Esophagus (tissue), 2 donors: ENCODE measurements at regions not wholly inside any gene's neighbourhood (a gene's known extent, or its start where the extent isn't known, plus 50 kb on each side); places are given as distances from the start of the nearest gene placed in this dataset.

ENCODE experiments used
- H3K27ac ChIP-seq, 2 donors: one replicate each; pipeline ENCODE4 v1.5.1; 2013; ENCODE audit warnings: low read depth in 2 of 2, mild to moderate bottlenecking in 2 of 2, inconsistent platforms in 1 of 2, low read length in 1 of 2, moderate library complexity in 1 of 2
- H3K27me3 ChIP-seq, 2 donors: one replicate each; pipeline ENCODE4 v1.6.1; 2013; ENCODE audit warnings: low read length in 2 of 2, control low read depth in 1 of 2, mild to moderate bottlenecking in 1 of 2; ENCODE audit not compliant: insufficient read depth in 2 of 2, control insufficient read depth in 1 of 2
- H3K36me3 ChIP-seq, 2 donors: one replicate each; pipeline ENCODE4 v1.6.1; 2013; ENCODE audit warnings: low read length in 1 of 2; ENCODE audit not compliant: control insufficient read depth in 2 of 2, insufficient read depth in 2 of 2
- H3K4me1 ChIP-seq, 2 donors: one replicate each; pipeline ENCODE4 v1.6.1; 2013; ENCODE audit warnings: low read length in 1 of 2; ENCODE audit not compliant: control insufficient read depth in 2 of 2, insufficient read depth in 2 of 2
- H3K4me3 ChIP-seq, 2 donors: one replicate each; pipeline ENCODE4 v1.5.1; 2013; ENCODE audit warnings: low read length in 2 of 2, mild to moderate bottlenecking in 2 of 2, low read depth in 1 of 2, moderate library complexity in 1 of 2
- H3K9me3 ChIP-seq, 2 donors: one replicate each; pipeline ENCODE4 v1.6.1; 2013; ENCODE audit warnings: mild to moderate bottlenecking in 2 of 2, low read depth in 1 of 2, low read length in 1 of 2, moderate library complexity in 1 of 2; ENCODE audit not compliant: control insufficient read depth in 2 of 2, insufficient read depth in 1 of 2
- WGBS, 2 donors: extraction: QIAGEN DNeasy Blood & Tissue Kit; methylation state at CpG; one replicate each; pipeline ENCODE4 v1.1.7; 2013; 5-methylcytosine and 5-hydroxymethylcytosine counted together
- donor health status: healthy with polysubstance abuse.
- donor health status: Bipolar disorder and iron deficiency.

DNA sequence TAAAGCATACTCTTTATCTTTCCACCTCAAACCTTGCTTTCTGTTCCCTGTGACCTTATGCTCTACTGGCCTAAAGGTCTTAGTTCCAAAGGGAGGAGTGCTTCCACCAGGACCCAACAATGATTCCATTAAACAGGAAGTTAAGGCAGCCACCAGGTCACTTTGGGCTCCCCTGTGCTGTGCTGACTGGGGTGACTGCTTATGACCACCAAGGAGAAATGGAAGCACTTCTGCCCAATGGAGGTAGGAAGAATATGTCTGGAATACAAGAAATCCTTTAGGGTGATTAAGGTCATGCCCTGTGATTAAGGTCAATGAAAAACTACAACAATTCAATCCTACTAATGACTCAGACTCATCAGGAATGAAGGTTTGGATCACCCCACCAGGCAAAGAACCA lies 233.8 kb upstream of the CDH11 start:
- Histone ChIP-seq H3K9me3 (peaks cover 0 to 1% of the 10 kb centered on the region in 2 donors), H3K4me1 (no peaks in the 10 kb centered on the region), H3K36me3 (no peaks in the 10 kb centered on the region), H3K27me3 (no peaks in the 10 kb centered on the region), H3K4me3 (no peak overlapping the region), H3K27ac (no peak overlapping the region)

DNA sequence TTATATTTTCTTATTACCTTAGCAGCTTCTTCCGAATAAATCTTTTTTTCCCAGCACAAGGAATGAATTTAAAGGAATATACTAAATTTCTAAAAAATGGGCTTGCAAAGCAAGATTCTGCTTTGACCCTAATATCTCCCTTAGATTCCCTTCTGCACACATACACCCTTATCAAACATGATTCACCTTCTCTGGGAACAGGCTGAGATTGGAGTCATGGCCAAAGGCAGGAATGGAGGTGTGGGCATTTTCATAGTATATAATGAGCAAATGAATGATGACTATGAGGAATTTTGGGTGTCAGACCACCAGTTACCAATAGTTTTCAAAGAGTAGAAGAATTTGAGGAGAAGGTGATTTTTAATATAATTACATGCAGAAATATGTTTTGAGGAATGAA lies 231.3 kb upstream of the CDH11 start:
- Histone ChIP-seq H3K9me3 (peaks cover 0 to 1% of the 10 kb centered on the region in 2 donors), H3K27me3 (no peaks in the 10 kb centered on the region), H3K27ac (no peak overlapping the region), H3K4me1 (no peaks in the 10 kb centered on the region), H3K4me3 (no peak overlapping the region), H3K36me3 (no peaks in the 10 kb centered on the region)
- WGBS, 2 donors: 81 to 87% methylated on average over 1 of the region's 1 CpG

- WGBS, 2 donors: 71 to 72% methylated on average over 7 of the region's 7 CpGs
- no peak overlapping the region for H3K4me3 ChIP-seq
- H3K4me1 ChIP-seq: no peaks in the 10 kb centered on the region
- no peaks in the 10 kb centered on the region for H3K36me3 ChIP-seq
- H3K27me3 ChIP-seq: no peaks in the 10 kb centered on the region
- no peaks in the 10 kb centered on the region for H3K9me3 ChIP-seq
- no peak overlapping the region for H3K27ac ChIP-seq
Measured at GRCh38 chr16:65349626-65350025, 227.8 kb upstream of the CDH11 start.

DNA sequence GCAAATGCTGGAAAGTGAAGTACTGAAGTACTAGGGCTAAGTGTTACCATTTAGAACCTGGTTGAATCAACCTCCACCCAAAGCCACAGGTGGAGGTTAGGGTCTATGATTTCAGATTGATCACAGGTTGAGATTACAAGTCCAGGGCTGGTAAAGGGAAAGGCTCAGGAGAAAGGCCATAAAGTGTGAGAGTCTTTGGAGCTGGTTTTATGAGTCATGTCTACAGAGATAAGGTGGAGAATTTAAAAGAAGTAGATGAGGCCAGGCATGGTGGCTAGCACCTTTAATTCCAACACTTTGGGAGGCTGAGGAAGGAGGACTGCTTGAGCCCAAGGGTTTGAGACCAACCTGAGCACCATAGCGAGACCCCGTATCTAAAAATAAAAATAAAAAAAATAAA lies 221.7 kb upstream of the CDH11 start:
- no peaks in the 10 kb centered on the region for H3K36me3 ChIP-seq
- no peak overlapping the region for H3K4me3 ChIP-seq
- H3K27ac ChIP-seq: no peak overlapping the region
- 94 to 95% methylated on average over 2 of the region's 2 CpGs for WGBS, 2 donors
- H3K4me1 ChIP-seq: no peaks in the 10 kb centered on the region
- H3K27me3 ChIP-seq: no peaks in the 10 kb centered on the region
- H3K9me3 ChIP-seq: no peaks in the 10 kb centered on the region

DNA sequence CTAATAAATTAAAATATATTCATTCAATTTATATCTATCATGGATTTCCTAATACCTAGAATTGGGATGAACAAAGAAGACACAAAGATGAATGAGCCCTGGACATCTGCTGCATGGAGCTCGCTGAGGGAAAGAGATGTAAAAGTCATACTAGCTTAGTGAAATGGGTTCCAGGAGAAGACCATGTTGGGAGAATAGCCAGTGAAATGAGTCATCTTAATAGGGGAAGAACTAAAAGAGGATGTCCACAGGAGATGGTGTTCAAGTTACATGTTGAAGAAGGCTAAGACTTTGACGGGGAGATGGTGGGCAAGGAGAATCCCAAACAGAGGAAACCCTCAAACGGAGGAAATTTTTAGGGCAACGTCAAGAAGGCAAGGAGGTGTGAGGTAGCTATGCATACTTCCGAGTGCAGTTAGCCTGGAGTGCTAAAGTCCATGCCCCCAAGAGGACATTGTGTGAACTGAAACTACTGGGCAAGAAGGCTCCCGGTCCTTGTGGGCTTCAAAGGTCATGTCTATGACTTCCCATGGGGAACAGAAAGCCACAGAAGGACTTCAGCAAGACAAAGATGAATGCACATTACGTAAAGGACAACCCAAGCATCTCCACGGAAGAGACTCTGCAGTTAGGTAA lies 220.5 kb upstream of the CDH11 start:
- H3K4me1 ChIP-seq: no peaks in the 10 kb centered on the region
- H3K4me3 ChIP-seq: no peak overlapping the region

GRCh38 chr16:65339062-65339461 lies 217.2 kb upstream of the CDH11 start:
- WGBS, 2 donors: 29 to 46% methylated on average over 2 of the region's 2 CpGs
- H3K4me1 ChIP-seq: no peaks in the 10 kb centered on the region
- no peak overlapping the region for H3K4me3 ChIP-seq
- H3K27me3 ChIP-seq: no peaks in the 10 kb centered on the region
- no peaks in the 10 kb centered on the region for H3K9me3 ChIP-seq
- no peaks in the 10 kb centered on the region for H3K36me3 ChIP-seq
- no peak overlapping the region for H3K27ac ChIP-seq

More for the DNA sequence above, 220.5 kb upstream of the CDH11 start:
- H3K27ac ChIP-seq: no peak overlapping the region
- H3K36me3 ChIP-seq: no peaks in the 10 kb centered on the region
- WGBS, 2 donors: 82% methylated on average over 8 of the region's 8 CpGs
- H3K9me3 ChIP-seq: no peaks in the 10 kb centered on the region
- no peaks in the 10 kb centered on the region for H3K27me3 ChIP-seq

DNA sequence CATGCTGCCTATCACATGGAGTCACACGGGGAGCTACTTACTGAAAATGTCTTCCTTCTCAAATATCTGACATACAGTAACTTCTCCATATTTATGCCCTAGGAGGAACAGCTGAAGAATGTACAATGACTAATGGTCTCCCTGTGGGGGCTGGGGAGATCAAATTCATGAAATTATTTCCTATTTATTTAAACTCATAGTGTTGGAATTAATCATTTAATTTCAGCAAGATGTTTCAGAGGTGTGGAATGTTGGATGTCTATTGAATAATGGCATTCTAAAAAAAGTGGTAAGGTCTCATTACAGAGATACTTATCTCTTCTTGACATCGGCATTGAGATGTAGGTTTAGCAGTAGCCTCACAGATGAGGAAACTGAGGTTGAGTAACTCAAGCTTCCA lies 214.3 kb upstream of the CDH11 start:
- H3K36me3 ChIP-seq: no peaks in the 10 kb centered on the region
- H3K4me3 ChIP-seq: no peak overlapping the region
- H3K9me3 ChIP-seq: no peaks in the 10 kb centered on the region
- H3K27me3 ChIP-seq: no peaks in the 10 kb centered on the region
- no peak overlapping the region for H3K27ac ChIP-seq
- WGBS, 2 donors: 80% methylated on average over 2 of the region's 2 CpGs
- no peaks in the 10 kb centered on the region for H3K4me1 ChIP-seq

DNA sequence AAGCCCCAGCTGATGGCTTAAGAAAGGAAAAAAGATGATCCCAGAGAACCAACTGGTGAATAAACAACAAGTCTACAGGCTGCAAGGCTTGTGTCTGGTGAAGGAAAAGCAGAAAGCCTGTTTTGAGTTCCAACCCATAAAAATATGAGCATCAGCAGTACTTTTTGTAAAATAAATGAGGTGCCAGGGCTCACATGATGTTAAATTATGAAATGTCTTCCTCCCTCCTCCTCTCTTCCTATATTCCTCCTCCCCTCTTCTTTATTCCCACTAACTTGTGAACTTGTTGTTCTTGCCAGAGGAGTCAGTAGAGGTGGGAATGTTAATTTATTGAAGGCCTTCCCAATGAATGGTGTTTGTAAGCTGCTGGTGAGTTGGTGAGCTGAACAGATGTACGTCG lies 212.2 kb upstream of the CDH11 start:
- 84 to 97% methylated on average over 2 of the region's 2 CpGs for WGBS, 2 donors
- Histone ChIP-seq H3K4me1 (no peaks in the 10 kb centered on the region), H3K36me3 (no peaks in the 10 kb centered on the region), H3K9me3 (no peaks in the 10 kb centered on the region), H3K27ac (no peak overlapping the region), H3K27me3 (no peaks in the 10 kb centered on the region), H3K4me3 (no peak overlapping the region)

DNA sequence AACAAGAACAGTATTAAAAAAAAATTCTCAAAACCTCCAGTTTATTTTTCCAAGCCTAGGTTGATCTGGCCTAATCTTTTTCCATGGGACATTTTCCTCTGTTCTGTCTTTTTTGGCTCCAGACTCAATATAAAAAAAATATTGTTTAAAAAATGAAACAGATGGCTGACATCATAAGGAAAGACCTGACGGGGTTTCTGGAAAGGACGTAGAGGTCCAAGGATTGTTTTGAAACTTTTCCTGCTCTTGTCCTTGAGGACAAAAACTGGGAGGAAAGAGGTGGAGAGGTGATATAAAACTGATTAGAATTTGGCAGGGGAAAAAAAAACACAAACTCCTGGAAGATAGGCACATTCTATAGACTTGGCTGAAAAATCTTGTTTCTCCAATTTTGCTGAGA lies 211.4 kb upstream of the CDH11 start:
- no peaks in the 10 kb centered on the region for H3K27me3 ChIP-seq
- WGBS, 2 donors: 58 to 59% methylated on average over 2 of the region's 2 CpGs
- H3K4me1 ChIP-seq: no peaks in the 10 kb centered on the region
- H3K27ac ChIP-seq: no peak overlapping the region
- no peak overlapping the region for H3K4me3 ChIP-seq
- no peaks in the 10 kb centered on the region for H3K36me3 ChIP-seq
- no peaks in the 10 kb centered on the region for H3K9me3 ChIP-seq

DNA sequence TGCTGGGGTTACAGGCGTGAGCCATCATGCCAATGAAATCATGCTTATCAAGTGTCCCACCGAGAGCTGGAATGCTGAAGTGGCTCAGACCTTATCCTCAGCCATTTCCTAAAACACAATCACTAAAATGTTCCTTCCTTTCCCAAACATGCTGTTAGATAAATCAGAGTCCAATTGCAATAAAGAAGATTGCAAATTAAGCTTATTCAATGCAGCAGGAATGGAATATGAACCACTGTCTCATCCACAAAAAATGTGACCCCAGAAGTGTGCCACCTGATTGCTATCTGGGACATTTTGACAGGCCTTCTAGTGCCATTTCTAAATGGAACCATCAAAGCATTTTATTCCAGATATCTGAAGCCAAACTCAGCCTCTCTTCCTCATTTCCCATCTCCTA lies 205.5 kb upstream of the CDH11 start:
- H3K27ac ChIP-seq: no peak overlapping the region

More for the DNA sequence above, 205.5 kb upstream of the CDH11 start:
- H3K4me1 ChIP-seq: no peaks in the 10 kb centered on the region
- H3K36me3 ChIP-seq: no peaks in the 10 kb centered on the region
- H3K9me3 ChIP-seq: no peaks in the 10 kb centered on the region
- no peak overlapping the region for H3K4me3 ChIP-seq
- WGBS, 2 donors: 71% methylated on average over 2 of the region's 2 CpGs
- no peaks in the 10 kb centered on the region for H3K27me3 ChIP-seq
